PFSK-1 (cell line): ENCODE measurements at regions not wholly inside any gene's neighbourhood (a gene's known extent, or its start where the extent isn't known, plus 50 kb on each side); places are given as distances from the start of the nearest gene placed in this dataset.

ENCODE experiments used
- POLR2AphosphoS5 ChIP-seq: IDR thresholded peaks from 2 replicates; pipeline ENCODE4 v1.6.1; 2012; ENCODE audit warnings: low read depth, mild to moderate bottlenecking, control low read depth, low read length, moderate library complexity
- REST ChIP-seq, 2 experiments: IDR thresholded peaks; 2 replicates each; pipeline versions ENCODE4 v1.6.1 to v1.8.0; 2011 to 2012; ENCODE audit warnings: low read depth in 2 of 2, low read length in 2 of 2, control low read depth in 1 of 2, inconsistent platforms in 1 of 2, mild to moderate bottlenecking in 1 of 2, moderate library complexity in 1 of 2; ENCODE audit not compliant: insufficient read depth in 1 of 2

GRCh38 chr2:13770279-13770678, 862.2 kb upstream of the LRATD1 start:
- TF ChIP-seq POLR2AphosphoS5 (no peak), REST (IDR thresholded peaks at IDR 0.05; ENCODE audit: insufficient read depth in 1 of 2, low read depth in 2 of 2, low read length in 2 of 2) (no peak)
